ENCODE measurements at regions not wholly inside any gene's neighbourhood (a gene's known extent, or its start where the extent isn't known, plus 50 kb on each side); places are given as distances from the start of the nearest gene placed in this dataset.

GRCh38 chr10:124227988-124228387 is 134.6 kb upstream of the CHST15 start:
- H3K27me3 ChIP-seq (ENCODE audit: control insufficient read depth, low read length): no peaks in the 10 kb centered on the region
- 0 out of 2 replicates have a peak, but pooled peaks cover 4% of the 10 kb centered on the region for H4K20me1 ChIP-seq (ENCODE audit: control insufficient read depth, insufficient read depth, low read depth, low read length)
- TF ChIP-seq EZH2phosphoT487 (IDR thresholded peaks at IDR 0.05; ENCODE audit: borderline replicate concordance, low read length) (no peak), CTCF (IDR thresholded peaks at IDR 0.05; ENCODE audit: low read depth, low read length, poor library complexity, severe bottlenecking) (no peak)
- no peak overlapping the region for H3K27ac ChIP-seq (ENCODE audit: low read depth, low read length)
- H3F3A ChIP-seq (ENCODE audit: control insufficient read depth, insufficient read depth): peaks cover 40% of the 10 kb centered on the region
- H3K4me3 ChIP-seq (ENCODE audit: low read length): no peak overlapping the region
- peaks cover 3% of the 10 kb centered on the region for H3K4me1 ChIP-seq (ENCODE audit: control insufficient read depth, low read length)
- no peaks in the 10 kb centered on the region for H3K9me2 ChIP-seq (replicated peaks; ENCODE audit: control insufficient read depth, low read length)
- H3K36me3 ChIP-seq (ENCODE audit: control insufficient read depth, low read length): no peaks in the 10 kb centered on the region
- peaks cover 25% of the 10 kb centered on the region; the same call in 1 of the 2 replicates for H3K9me3 ChIP-seq (ENCODE audit: control insufficient read depth, insufficient read depth, low read length)
- no peak overlapping the region for H3K4me2 ChIP-seq (ENCODE audit: low read length)
- no peaks in the 10 kb centered on the region for H3K79me2 ChIP-seq (ENCODE audit: control insufficient read depth, low read length)

GRCh38 chr10:124227055-124227975 is 133.9 kb upstream of the CHST15 start:
- Histone ChIP-seq H3K9me3 (ENCODE audit: control insufficient read depth, insufficient read depth, low read length) (peaks cover 25% of the 10 kb centered on the region; the same call in 1 of the 2 replicates), H3K4me2 (ENCODE audit: low read length) (no peak overlapping the region), H3F3A (ENCODE audit: control insufficient read depth, insufficient read depth) (peaks cover 40% of the 10 kb centered on the region), H4K20me1 (ENCODE audit: control insufficient read depth, insufficient read depth, low read depth, low read length) (0 out of 2 replicates have a peak, but pooled peaks cover 4% of the 10 kb centered on the region), H3K4me1 (ENCODE audit: control insufficient read depth, low read length) (peaks cover 10% of the 10 kb centered on the region), H3K4me3 (ENCODE audit: low read length) (no peak overlapping the region), H3K79me2 (ENCODE audit: control insufficient read depth, low read length) (no peaks in the 10 kb centered on the region), H3K27me3 (ENCODE audit: control insufficient read depth, low read length) (no peaks in the 10 kb centered on the region), H3K9me2 (replicated peaks; ENCODE audit: control insufficient read depth, low read length) (no peaks in the 10 kb centered on the region), H3K27ac (ENCODE audit: low read depth, low read length) (no peak overlapping the region), H3K36me3 (ENCODE audit: control insufficient read depth, low read length) (no peaks in the 10 kb centered on the region)
- TF ChIP-seq EZH2phosphoT487 (IDR thresholded peaks at IDR 0.05; ENCODE audit: borderline replicate concordance, low read length) (no peak), CTCF (IDR thresholded peaks at IDR 0.05; ENCODE audit: low read depth, low read length, poor library complexity, severe bottlenecking) (no peak)

GRCh38 chr10:124226271-124227054 is 133.1 kb upstream of the CHST15 start:
- H3K36me3 ChIP-seq (ENCODE audit: control insufficient read depth, low read length): no peaks in the 10 kb centered on the region
- H3K4me1 ChIP-seq (ENCODE audit: control insufficient read depth, low read length): peaks cover 18% of the 10 kb centered on the region
- no peak overlapping the region for H3K4me2 ChIP-seq (ENCODE audit: low read length)
- H4K20me1 ChIP-seq (ENCODE audit: control insufficient read depth, insufficient read depth, low read depth, low read length): 0 out of 2 replicates have a peak, but pooled peaks cover 4% of the 10 kb centered on the region
- H3K79me2 ChIP-seq (ENCODE audit: control insufficient read depth, low read length): no peaks in the 10 kb centered on the region
- H3F3A ChIP-seq (ENCODE audit: control insufficient read depth, insufficient read depth): peaks cover 40% of the 10 kb centered on the region
- H3K27me3 ChIP-seq (ENCODE audit: control insufficient read depth, low read length): no peaks in the 10 kb centered on the region
- peaks cover 25% of the 10 kb centered on the region; the same call in 1 of the 2 replicates for H3K9me3 ChIP-seq (ENCODE audit: control insufficient read depth, insufficient read depth, low read length)
- H3K9me2 ChIP-seq (replicated peaks; ENCODE audit: control insufficient read depth, low read length): no peaks in the 10 kb centered on the region
- no peak overlapping the region for H3K4me3 ChIP-seq (ENCODE audit: low read length)
- TF ChIP-seq CTCF (IDR thresholded peaks at IDR 0.05; ENCODE audit: low read depth, low read length, poor library complexity, severe bottlenecking) (no peak), EZH2phosphoT487 (IDR thresholded peaks at IDR 0.05; ENCODE audit: borderline replicate concordance, low read length) (no peak)
- H3K27ac ChIP-seq (ENCODE audit: low read depth, low read length): no peak overlapping the region
